ENCODE measurements at regions not wholly inside any gene's neighbourhood (a gene's known extent, or its start where the extent isn't known, plus 50 kb on each side); places are given as distances from the start of the nearest gene placed in this dataset.

DNA sequence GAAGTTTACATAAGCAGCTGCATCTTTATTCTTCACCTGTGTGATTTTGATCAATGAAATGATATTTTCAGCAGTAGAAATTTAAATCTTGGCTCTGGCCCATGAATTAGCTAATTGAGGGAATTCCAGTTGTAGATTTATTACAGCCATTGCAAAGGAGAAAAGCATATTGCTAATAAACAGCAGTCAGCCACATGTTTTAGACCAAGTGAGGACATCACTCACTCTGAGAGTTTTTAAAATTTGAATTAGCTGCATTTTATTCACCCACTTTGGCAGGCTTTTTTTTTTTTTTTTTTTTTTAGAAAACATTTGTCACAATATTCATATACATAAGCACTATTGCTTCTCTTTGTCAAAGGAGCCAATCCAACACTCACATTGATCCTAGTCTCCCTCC lies 479.4 kb upstream of the VRK2 start:
- Histone ChIP-seq H3K27me3 (replicated peaks) (no peaks in the 10 kb centered on the region), H3K9me3 (replicated peaks) (no peaks in the 10 kb centered on the region), H3K4me1 (replicated peaks) (no peaks in the 10 kb centered on the region), H3K4me3 (no peak overlapping the region), H3K36me3 (no peaks in the 10 kb centered on the region), H3K27ac (no peak overlapping the region)
- no peak for DNase-seq (ENCODE audit: low read depth in 1 of 2, low spot score in 2 of 2)

- no peak overlapping the region for H3K4me3 ChIP-seq
- no peaks in the 10 kb centered on the region for H3K36me3 ChIP-seq
- H3K9me3 ChIP-seq (replicated peaks), result no peaks in the 10 kb centered on the region
- H3K4me1 ChIP-seq (replicated peaks), result no peaks in the 10 kb centered on the region
- H3K27me3 ChIP-seq (replicated peaks), result no peaks in the 10 kb centered on the region
- no peak overlapping the region for H3K27ac ChIP-seq
- DNase-seq (ENCODE audit: low read depth in 1 of 2, low spot score in 2 of 2), result no peak
These were observed 477.2 kb upstream of the VRK2 start for GRCh38 chr2:57569396-57569795.

DNA sequence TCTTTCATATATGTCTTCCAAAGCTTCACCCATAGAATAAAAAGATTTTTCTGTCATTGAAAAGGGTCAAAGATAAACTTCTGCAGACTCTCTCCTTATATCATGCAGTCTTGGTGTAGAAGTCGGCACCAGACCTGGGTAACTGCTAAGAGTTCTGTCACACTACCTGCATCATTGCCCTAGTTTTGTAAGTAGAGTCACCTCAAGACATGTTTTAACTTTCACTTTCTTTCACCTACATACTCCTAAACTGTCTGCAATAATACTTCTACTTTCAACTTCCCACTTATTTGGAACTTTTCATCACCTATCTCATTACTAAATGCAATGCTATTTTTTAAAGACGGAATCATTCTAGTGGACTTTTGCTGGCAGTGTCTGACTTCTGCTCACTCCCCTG lies 475.6 kb upstream of the VRK2 start:
- no peaks in the 10 kb centered on the region for H3K4me1 ChIP-seq (replicated peaks)
- no peak for DNase-seq (ENCODE audit: low read depth in 1 of 2, low spot score in 2 of 2)
- H3K27me3 ChIP-seq (replicated peaks), result no peaks in the 10 kb centered on the region
- no peak overlapping the region for H3K4me3 ChIP-seq
- no peaks in the 10 kb centered on the region for H3K9me3 ChIP-seq (replicated peaks)
- H3K36me3 ChIP-seq, result no peaks in the 10 kb centered on the region
- no peak overlapping the region for H3K27ac ChIP-seq

- no peaks in the 10 kb centered on the region for H3K36me3 ChIP-seq
- H3K27ac ChIP-seq, result no peak overlapping the region
- no peaks in the 10 kb centered on the region for H3K4me1 ChIP-seq (replicated peaks)
- H3K27me3 ChIP-seq (replicated peaks), result no peaks in the 10 kb centered on the region
- DNase-seq (ENCODE audit: low read depth in 1 of 2, low spot score in 2 of 2), result no peak
- H3K9me3 ChIP-seq (replicated peaks), result no peaks in the 10 kb centered on the region
- no peak overlapping the region for H3K4me3 ChIP-seq
These were observed 470.8 kb upstream of the VRK2 start for GRCh38 chr2:57575700-57576268.

- H3K4me3 ChIP-seq, result no peak overlapping the region
- H3K27ac ChIP-seq, result no peak overlapping the region
- H3K4me1 ChIP-seq (replicated peaks), result no peaks in the 10 kb centered on the region
- H3K9me3 ChIP-seq (replicated peaks), result no peaks in the 10 kb centered on the region
- no peaks in the 10 kb centered on the region for H3K36me3 ChIP-seq
- no peaks in the 10 kb centered on the region for H3K27me3 ChIP-seq (replicated peaks)
- no peak for DNase-seq (ENCODE audit: low read depth in 1 of 2, low spot score in 2 of 2)
These were observed 469.6 kb upstream of the VRK2 start for GRCh38 chr2:57576983-57577382.

DNA sequence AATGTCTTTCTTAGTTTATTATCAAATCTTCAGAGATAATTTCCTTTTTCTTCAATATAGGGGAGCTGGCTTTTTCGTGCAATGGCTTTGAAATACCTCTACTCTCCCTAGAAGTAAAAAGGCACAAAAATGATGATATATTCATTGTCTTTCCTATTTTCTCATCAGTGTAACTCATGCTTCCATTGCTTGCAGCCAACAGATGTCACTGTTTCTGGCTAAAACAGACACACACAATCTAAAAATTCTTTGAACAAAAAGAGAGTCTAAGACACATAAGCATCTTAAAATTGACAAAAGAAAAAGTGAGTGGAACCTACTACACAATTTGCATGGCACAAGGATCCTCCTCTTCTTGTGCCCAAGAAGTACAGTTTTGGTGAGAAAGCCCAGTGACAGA lies 448.7 kb upstream of the VRK2 start:
- Histone ChIP-seq H3K4me1 (replicated peaks) (no peaks in the 10 kb centered on the region), H3K27ac (no peak overlapping the region), H3K36me3 (no peaks in the 10 kb centered on the region), H3K9me3 (replicated peaks) (no peaks in the 10 kb centered on the region), H3K4me3 (no peak overlapping the region), H3K27me3 (replicated peaks) (no peaks in the 10 kb centered on the region)
- no peak for DNase-seq (ENCODE audit: low read depth in 1 of 2, low spot score in 2 of 2)

- Histone ChIP-seq H3K9me3 (replicated peaks) (no peaks in the 10 kb centered on the region), H3K4me1 (replicated peaks) (no peaks in the 10 kb centered on the region), H3K4me3 (no peak overlapping the region), H3K27ac (no peak overlapping the region), H3K36me3 (no peaks in the 10 kb centered on the region), H3K27me3 (replicated peaks) (no peaks in the 10 kb centered on the region)
- no peak for DNase-seq (ENCODE audit: low read depth in 1 of 2, low spot score in 2 of 2)
These were observed 448.1 kb upstream of the VRK2 start for GRCh38 chr2:57598551-57598950.

DNA sequence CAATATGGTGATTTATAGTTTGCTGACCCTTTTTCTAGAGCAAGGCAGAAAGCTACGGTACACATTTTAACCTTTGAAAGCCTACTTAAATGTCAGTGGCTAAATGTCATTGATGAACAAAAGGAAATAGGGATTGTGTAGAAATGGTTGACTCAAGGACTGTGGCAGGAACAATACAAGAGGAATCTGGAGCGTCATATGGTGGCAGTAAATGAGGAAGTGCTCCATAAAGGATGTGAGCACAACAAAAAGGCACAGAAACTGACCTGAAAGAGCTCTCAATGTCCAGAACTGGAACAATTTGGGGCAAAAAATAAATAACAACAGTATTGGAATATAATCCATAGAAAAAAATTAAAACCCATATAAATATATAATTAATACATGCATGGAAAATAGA lies 443.9 kb upstream of the VRK2 start:
- Histone ChIP-seq H3K4me3 (no peak overlapping the region), H3K4me1 (replicated peaks) (no peaks in the 10 kb centered on the region), H3K36me3 (no peaks in the 10 kb centered on the region), H3K9me3 (replicated peaks) (no peaks in the 10 kb centered on the region), H3K27ac (no peak overlapping the region), H3K27me3 (replicated peaks) (no peaks in the 10 kb centered on the region)
- no peak for DNase-seq (ENCODE audit: low read depth in 1 of 2, low spot score in 2 of 2)

GRCh38 chr2:57614988-57615387 lies 431.6 kb upstream of the VRK2 start:
- H3K36me3 ChIP-seq, result no peaks in the 10 kb centered on the region
- no peaks in the 10 kb centered on the region for H3K9me3 ChIP-seq (replicated peaks)
- H3K4me1 ChIP-seq (replicated peaks), result no peaks in the 10 kb centered on the region
- DNase-seq (ENCODE audit: low read depth in 1 of 2, low spot score in 2 of 2), result no peak
- no peak overlapping the region for H3K4me3 ChIP-seq
- H3K27ac ChIP-seq, result no peak overlapping the region
- no peaks in the 10 kb centered on the region for H3K27me3 ChIP-seq (replicated peaks)

GRCh38 chr2:57615855-57616556 lies 430.6 kb upstream of the VRK2 start:
- H3K36me3 ChIP-seq, result no peaks in the 10 kb centered on the region
- H3K4me1 ChIP-seq (replicated peaks), result no peaks in the 10 kb centered on the region
- H3K9me3 ChIP-seq (replicated peaks), result no peaks in the 10 kb centered on the region
- no peaks in the 10 kb centered on the region for H3K27me3 ChIP-seq (replicated peaks)
- no peak overlapping the region for H3K27ac ChIP-seq
- DNase-seq (ENCODE audit: low read depth in 1 of 2, low spot score in 2 of 2), result no peak
- H3K4me3 ChIP-seq, result no peak overlapping the region

DNA sequence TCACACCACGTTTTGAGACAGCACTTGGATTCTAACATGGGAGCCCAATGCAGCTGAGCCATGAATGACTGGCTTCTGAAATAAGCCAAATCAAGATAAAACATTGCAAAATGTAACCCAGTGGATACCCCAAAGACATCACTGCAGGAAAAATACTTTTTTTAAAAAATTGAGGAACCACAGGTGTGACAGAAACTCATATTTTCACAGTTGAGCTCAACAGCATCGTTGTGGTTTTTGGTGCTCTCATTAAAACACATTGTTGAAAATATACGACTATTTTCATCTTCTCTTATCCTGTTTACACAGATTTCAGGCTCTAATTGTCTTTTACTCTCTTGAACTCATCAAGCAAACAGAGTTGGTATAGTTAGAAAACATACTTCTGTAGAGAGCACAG lies 429.3 kb upstream of the VRK2 start:
- H3K27me3 ChIP-seq (replicated peaks), result no peaks in the 10 kb centered on the region
- DNase-seq (ENCODE audit: low read depth in 1 of 2, low spot score in 2 of 2), result no peak
- no peaks in the 10 kb centered on the region for H3K9me3 ChIP-seq (replicated peaks)
- no peaks in the 10 kb centered on the region for H3K36me3 ChIP-seq
- no peak overlapping the region for H3K27ac ChIP-seq
- no peaks in the 10 kb centered on the region for H3K4me1 ChIP-seq (replicated peaks)
- no peak overlapping the region for H3K4me3 ChIP-seq

GRCh38 chr2:57621122-57621663 lies 425.4 kb upstream of the VRK2 start:
- no peaks in the 10 kb centered on the region for H3K27me3 ChIP-seq (replicated peaks)
- no peak overlapping the region for H3K4me3 ChIP-seq
- no peaks in the 10 kb centered on the region for H3K9me3 ChIP-seq (replicated peaks)
- H3K27ac ChIP-seq, result no peak overlapping the region
- DNase-seq (ENCODE audit: low read depth in 1 of 2, low spot score in 2 of 2), result no peak
- H3K4me1 ChIP-seq (replicated peaks), result no peaks in the 10 kb centered on the region
- H3K36me3 ChIP-seq, result no peaks in the 10 kb centered on the region

DNA sequence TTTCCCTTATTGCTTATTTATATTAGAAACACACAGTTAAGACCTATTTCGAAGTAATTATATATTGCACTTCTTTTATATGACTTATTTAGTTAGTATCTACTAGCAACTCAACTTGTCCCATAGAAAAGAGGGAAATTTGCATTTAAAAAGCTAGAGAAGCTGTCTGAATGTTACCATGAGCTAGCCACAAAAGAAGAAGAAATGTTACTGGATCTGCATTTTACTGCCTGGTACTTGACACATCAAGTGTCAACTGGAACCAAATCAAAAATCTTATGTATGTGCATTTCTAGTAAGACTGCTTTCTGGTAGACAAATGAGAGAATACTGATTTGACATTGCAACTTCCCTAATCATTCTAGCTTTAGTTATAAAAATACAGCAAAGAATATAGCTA lies 424.6 kb upstream of the VRK2 start:
- H3K27me3 ChIP-seq (replicated peaks), result no peaks in the 10 kb centered on the region
- H3K4me1 ChIP-seq (replicated peaks), result no peaks in the 10 kb centered on the region
- H3K9me3 ChIP-seq (replicated peaks), result no peaks in the 10 kb centered on the region
- H3K4me3 ChIP-seq, result no peak overlapping the region
- H3K36me3 ChIP-seq, result no peaks in the 10 kb centered on the region
- no peak for DNase-seq (ENCODE audit: low read depth in 1 of 2, low spot score in 2 of 2)
- H3K27ac ChIP-seq, result no peak overlapping the region

DNA sequence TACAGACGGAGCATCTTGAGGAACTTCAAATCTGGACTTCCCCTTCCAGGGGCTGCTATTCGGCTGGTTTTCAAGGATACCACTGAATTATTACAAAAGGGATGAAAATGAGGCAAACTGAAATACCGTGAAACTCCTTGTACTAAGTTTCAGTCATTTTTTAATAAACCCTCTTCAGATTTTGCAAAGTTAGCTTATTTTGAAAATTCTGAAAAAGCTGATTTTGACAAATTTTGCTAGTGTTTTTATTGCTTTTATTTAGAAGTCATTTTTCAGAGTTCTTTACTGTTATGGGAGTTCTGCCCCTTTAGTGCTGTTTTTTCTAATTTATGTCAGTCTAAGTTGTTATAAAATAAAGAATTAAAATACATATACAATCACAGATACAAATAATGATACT lies 390.4 kb upstream of the VRK2 start:
- no peaks in the 10 kb centered on the region for H3K27me3 ChIP-seq (replicated peaks)
- H3K36me3 ChIP-seq, result no peaks in the 10 kb centered on the region
- H3K4me3 ChIP-seq, result no peak overlapping the region
- no peak for DNase-seq (ENCODE audit: low read depth in 1 of 2, low spot score in 2 of 2)
- 0 out of 2 replicates have a peak, but pooled peaks cover 3% of the 10 kb centered on the region for H3K9me3 ChIP-seq (replicated peaks)
- H3K27ac ChIP-seq, result no peak overlapping the region
- no peaks in the 10 kb centered on the region for H3K4me1 ChIP-seq (replicated peaks)

DNA sequence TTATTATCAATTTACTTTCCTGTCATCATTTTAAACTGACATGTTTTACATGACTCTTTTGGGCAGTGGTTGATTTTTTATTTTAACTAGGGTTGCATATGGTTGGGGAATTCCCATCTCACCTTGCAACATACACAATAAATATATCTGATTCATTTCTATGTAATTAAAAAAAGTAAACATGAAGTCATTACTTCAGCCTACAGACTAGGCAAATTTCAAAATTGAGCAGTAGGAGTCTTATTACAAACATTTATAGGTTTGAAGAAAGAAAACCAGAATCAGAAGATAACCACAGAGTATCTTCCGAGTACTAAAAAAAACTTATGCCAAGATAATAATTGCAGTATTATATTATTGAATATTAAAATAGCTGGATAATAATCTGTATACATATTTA lies 377.0 kb upstream of the VRK2 start:
- no peak for DNase-seq (ENCODE audit: low read depth in 1 of 2, low spot score in 2 of 2)
- Histone ChIP-seq H3K27ac (no peak overlapping the region), H3K36me3 (no peaks in the 10 kb centered on the region), H3K4me1 (replicated peaks) (no peaks in the 10 kb centered on the region), H3K4me3 (no peak overlapping the region), H3K27me3 (replicated peaks) (no peaks in the 10 kb centered on the region), H3K9me3 (replicated peaks) (no peaks in the 10 kb centered on the region; the same call in 1 of the 2 replicates)

Measured in SJSA1 (cell line).